RWPE2 (cell line): ENCODE measurements at regions not wholly inside any gene's neighbourhood (a gene's known extent, or its start where the extent isn't known, plus 50 kb on each side); places are given as distances from the start of the nearest gene placed in this dataset.

Source experiments
- ATAC-seq: fragments of 200-7000 bp; cut with Tn5 transposase; 3 replicates; pipeline ENCODE4 v1.9.1; 2021; ENCODE audit warnings: low read depth
- DNase-seq: peaks from one replicate; pipeline ENCODE4 v3.0.0-alpha.2; 2020; ENCODE audit warnings: low spot score
- H3K27ac ChIP-seq: fragments of 450-650 bp; 2 replicates; pipeline ENCODE4 v1.5.1; 2017; ENCODE audit warnings: mild to moderate bottlenecking; ENCODE audit not compliant: poor library complexity, severe bottlenecking
- H3K27me3 ChIP-seq: fragments of 250-450 bp; sonication (Bioruptor Pico); 2 replicates; pipeline ENCODE4 v1.5.1; 2021; ENCODE audit warnings: mild to moderate bottlenecking, moderate library complexity; ENCODE audit not compliant: insufficient read depth, poor library complexity, severe bottlenecking
- H3K36me3 ChIP-seq: fragments of 250-450 bp; sonication (Bioruptor Pico); 2 replicates; pipeline ENCODE4 v1.5.1; 2020; ENCODE audit warnings: low read depth, mild to moderate bottlenecking, moderate library complexity
- H3K4me1 ChIP-seq: fragments of 250-450 bp; sonication (Bioruptor Pico); 2 replicates; pipeline ENCODE4 v1.5.1; 2021; ENCODE audit warnings: mild to moderate bottlenecking, moderate library complexity; ENCODE audit not compliant: insufficient read depth, poor library complexity, severe bottlenecking
- H3K4me3 ChIP-seq: fragments of 250-450 bp; sonication (Bioruptor Pico); 2 replicates; pipeline ENCODE4 v1.5.1; 2021; ENCODE audit warnings: mild to moderate bottlenecking, moderate library complexity; ENCODE audit not compliant: severe bottlenecking
- H3K9me3 ChIP-seq: fragments of 250-450 bp; sonication (Bioruptor Pico); 2 replicates; pipeline ENCODE4 v1.5.1; 2021; ENCODE audit warnings: mild to moderate bottlenecking, moderate library complexity; ENCODE audit not compliant: severe bottlenecking
- TF ChIP-seq, protein P1 (sequence below): fragments of 450-650 bp; IDR thresholded peaks from one replicate; pipeline ENCODE4 v1.5.1; 2017; ENCODE audit warnings: mild to moderate bottlenecking, moderate library complexity; ENCODE audit not compliant: poor library complexity, severe bottlenecking

DNA sequence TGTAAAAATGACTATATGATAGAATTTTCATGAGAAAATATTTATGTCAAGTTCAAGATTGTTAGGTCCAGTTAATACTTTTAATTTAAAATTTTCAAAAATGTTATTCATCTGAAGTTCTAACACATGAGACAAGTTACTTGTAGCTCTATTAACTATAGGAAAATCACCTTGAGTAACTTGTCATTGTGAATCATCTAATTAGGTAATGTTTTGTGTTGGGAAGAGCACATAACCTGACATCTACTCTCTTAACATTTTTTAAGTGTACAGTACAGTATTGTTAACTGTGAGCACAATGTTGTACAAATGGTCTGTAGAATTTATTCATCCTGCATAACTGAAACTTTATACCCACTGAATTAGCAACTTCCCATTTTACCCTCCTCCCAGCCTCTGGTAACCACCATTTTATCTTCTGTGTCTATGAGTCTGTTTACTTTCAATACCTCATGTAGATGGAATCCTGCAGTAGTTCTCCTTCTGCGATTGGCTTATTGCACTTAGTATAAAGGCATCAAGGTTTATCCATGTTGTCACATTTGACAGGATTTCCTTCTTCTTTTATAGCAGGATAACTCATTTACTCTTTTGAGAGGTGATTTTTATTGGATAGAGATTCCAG is 54.6 kb downstream of the ARL4A start:
- Histone ChIP-seq H3K36me3 (no peaks in the 10 kb centered on the region), H3K4me3 (no peak overlapping the region), H3K4me1 (peaks cover 6% of the 10 kb centered on the region), H3K27me3 (no peaks in the 10 kb centered on the region), H3K27ac (no peak overlapping the region), H3K9me3 (no peaks in the 10 kb centered on the region)
- TF ChIP-seq, protein P1, sequence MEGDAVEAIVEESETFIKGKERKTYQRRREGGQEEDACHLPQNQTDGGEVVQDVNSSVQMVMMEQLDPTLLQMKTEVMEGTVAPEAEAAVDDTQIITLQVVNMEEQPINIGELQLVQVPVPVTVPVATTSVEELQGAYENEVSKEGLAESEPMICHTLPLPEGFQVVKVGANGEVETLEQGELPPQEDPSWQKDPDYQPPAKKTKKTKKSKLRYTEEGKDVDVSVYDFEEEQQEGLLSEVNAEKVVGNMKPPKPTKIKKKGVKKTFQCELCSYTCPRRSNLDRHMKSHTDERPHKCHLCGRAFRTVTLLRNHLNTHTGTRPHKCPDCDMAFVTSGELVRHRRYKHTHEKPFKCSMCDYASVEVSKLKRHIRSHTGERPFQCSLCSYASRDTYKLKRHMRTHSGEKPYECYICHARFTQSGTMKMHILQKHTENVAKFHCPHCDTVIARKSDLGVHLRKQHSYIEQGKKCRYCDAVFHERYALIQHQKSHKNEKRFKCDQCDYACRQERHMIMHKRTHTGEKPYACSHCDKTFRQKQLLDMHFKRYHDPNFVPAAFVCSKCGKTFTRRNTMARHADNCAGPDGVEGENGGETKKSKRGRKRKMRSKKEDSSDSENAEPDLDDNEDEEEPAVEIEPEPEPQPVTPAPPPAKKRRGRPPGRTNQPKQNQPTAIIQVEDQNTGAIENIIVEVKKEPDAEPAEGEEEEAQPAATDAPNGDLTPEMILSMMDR = no peak
- ATAC-seq = peak; percentile 45; the same call in 1 of the 3 replicates
- no peak for DNase-seq

DNA sequence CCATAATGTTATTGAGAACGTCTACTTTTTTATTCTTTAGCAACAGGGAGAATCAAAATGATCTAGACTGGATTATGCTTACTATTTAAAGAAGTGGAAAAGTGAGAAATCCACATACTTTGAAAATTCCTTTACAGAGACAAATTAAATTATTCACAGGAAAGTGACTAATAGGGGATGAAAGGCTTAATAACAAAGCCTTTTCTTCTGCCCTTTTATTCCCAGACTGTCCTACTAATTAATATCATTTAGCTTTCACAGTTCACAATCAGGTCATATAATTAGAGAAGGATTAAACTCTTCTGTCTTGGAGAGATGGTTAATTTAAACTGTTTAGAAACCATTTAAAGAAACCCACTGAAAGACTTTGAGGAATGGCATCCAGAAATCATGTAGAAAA is 58.8 kb downstream of the ARL4A start:
- H3K27me3 ChIP-seq = no peaks in the 10 kb centered on the region
- DNase-seq = no peak
- TF ChIP-seq, protein P1 = no peak
- H3K36me3 ChIP-seq = no peaks in the 10 kb centered on the region
- H3K27ac ChIP-seq = no peak overlapping the region
- H3K4me1 ChIP-seq = peaks cover 6% of the 10 kb centered on the region
- H3K9me3 ChIP-seq = no peaks in the 10 kb centered on the region
- no peak overlapping the region for H3K4me3 ChIP-seq
- ATAC-seq = no peak

DNA sequence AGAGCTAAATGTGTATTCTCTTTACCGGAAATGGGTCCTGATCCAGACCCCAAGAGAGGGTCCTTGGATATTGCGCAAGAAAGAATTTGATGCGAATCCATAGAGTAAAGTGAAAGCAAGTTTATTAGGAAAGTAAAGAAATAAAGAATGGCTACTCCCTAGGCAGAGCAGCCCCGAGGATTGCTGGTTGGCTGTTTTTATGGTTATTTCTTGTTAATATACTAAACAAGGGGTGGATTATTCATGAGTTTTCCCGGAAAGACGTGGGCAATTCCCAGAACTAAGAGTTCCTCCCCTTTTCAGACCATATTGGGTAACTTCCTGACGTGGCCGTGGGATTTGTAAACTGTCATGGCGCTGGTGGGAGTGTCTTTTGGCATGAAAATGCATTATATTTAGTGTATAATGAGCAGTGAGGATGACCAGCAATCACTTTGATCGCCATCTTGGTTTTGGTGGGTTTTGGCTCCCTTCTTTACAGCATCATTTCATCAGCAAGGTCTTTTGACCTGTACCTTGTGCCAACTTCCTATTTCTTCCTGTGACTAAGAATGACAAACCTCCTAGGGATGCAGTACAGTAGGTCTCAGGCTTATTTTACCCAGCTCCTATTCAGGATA is 60.4 kb downstream of the ARL4A start:
- Histone ChIP-seq H3K36me3 (no peaks in the 10 kb centered on the region; the same call in 1 of the 2 replicates), H3K27me3 (no peaks in the 10 kb centered on the region), H3K4me1 (no peaks in the 10 kb centered on the region), H3K9me3 (no peaks in the 10 kb centered on the region), H3K4me3 (no peak overlapping the region), H3K27ac (no peak overlapping the region)
- DNase-seq (no peak), ATAC-seq (peak; percentile 55; the same call in 1 of the 3 replicates)
- TF ChIP-seq, protein P1 = no peak

DNA sequence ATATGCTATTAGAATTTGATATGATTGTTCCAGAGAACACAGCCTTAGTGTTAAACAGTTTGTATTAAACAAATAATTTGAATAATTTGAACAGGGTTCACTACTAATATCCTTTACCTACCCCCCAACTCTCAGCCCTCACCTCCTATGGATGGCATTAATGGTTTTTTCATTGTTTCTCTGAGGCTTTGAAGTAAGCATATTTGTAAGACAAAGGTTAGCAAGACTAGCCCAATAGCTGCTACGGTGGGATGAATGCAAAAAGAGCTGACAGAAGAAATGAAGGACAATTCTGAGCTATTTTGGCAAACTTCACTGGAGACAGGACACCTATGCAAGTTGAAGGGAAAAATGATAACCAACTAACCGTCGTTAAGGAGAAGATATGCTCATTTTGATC is 61.6 kb downstream of the ARL4A start:
- DNase-seq (no peak), ATAC-seq (no peak)
- Histone ChIP-seq H3K27ac (no peak overlapping the region), H3K4me1 (no peaks in the 10 kb centered on the region), H3K36me3 (no peaks in the 10 kb centered on the region; the same call in 1 of the 2 replicates), H3K4me3 (no peak overlapping the region), H3K27me3 (no peaks in the 10 kb centered on the region), H3K9me3 (no peaks in the 10 kb centered on the region)
- TF ChIP-seq, protein P1 = no peak

DNA sequence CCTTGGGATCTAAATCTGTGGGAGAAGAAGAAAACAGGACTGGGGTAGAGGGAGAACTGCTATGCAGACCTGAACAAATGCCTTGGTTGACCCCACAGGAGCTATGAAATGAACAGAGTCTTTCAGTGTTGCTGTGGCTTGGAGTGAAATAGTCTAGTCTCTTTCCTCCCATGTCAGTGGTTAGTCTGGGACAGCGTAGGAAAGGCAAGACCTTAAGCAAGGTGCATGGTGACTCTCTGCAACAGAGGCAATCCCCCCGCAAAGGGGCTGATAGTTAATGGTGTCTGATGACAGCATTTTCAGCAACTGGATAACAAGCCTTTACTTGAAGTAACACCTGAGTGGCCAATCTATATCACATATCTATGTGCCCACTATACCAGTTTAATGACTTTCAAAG is 62.3 kb downstream of the ARL4A start:
- Histone ChIP-seq H3K36me3 (no peaks in the 10 kb centered on the region; the same call in 1 of the 2 replicates), H3K4me3 (no peak overlapping the region), H3K27me3 (no peaks in the 10 kb centered on the region), H3K9me3 (no peaks in the 10 kb centered on the region), H3K27ac (no peak overlapping the region), H3K4me1 (no peaks in the 10 kb centered on the region)
- DNase-seq = no peak
- no peak for ATAC-seq
- TF ChIP-seq, protein P1 = no peak
